PC-9 (cell line): ENCODE measurements at regions not wholly inside any gene's neighbourhood (a gene's known extent, or its start where the extent isn't known, plus 50 kb on each side); places are given as distances from the start of the nearest gene placed in this dataset.
"Not testable (repeated sequence)": the region's sequence is repeated elsewhere in the genome, so short reads cannot be mapped to it uniquely, and the experiment has no call there.

Experiments
- BruUV-seq: library from RNA; stranded (reverse); fragments of 400-500 nt; replicated peaks from 2 replicates; lab custom pipeline; 2021; lab: Mats Ljungman, UMichigan
- CTCF ChIA-PET: fragments of 300-600 bp; sonication (Branson Sonifier 250); formaldehyde crosslinking; loops from one replicate; lab custom pipeline; 2022; ENCODE audit warnings: antibody characterized with exemption; lab: Charles Lee
- POLR2A ChIA-PET: fragments of 300-600 bp; sonication (Branson Sonifier 250); formaldehyde crosslinking; loops from one replicate; lab custom pipeline; 2022; ENCODE audit warnings: antibody characterized with exemption; ENCODE audit not compliant: unreplicated experiment; lab: Charles Lee
- DNase-seq, 2 experiments: peaks; one replicate each; pipeline versions ENCODE4 v3.0.0 to v3.0.0-alpha.2; 2015 to 2022; ENCODE audit warnings: mixed read lengths in 1 of 2
- H2AFZ ChIP-seq: fragments of 200-600 bp; sonication (generic); 2 replicates; pipeline ENCODE4 v1.8.1; 2017; ENCODE audit warnings: antibody characterized with exemption
- H3F3A ChIP-seq: fragments of 200-600 bp; sonication (generic); 2 replicates; pipeline ENCODE4 v1.8.1; 2017; ENCODE audit warnings: antibody characterized with exemption, mild to moderate bottlenecking, low read depth; ENCODE audit not compliant: insufficient read depth
- H3K27ac ChIP-seq: fragments of 200-600 bp; sonication (generic); 2 replicates; pipeline ENCODE4 v1.6.1; 2016; ENCODE audit warnings: mixed run types
- H3K27me3 ChIP-seq: fragments of 200-600 bp; sonication (generic); 2 replicates; pipeline ENCODE4 v1.6.1; 2016; ENCODE audit warnings: low read depth, mixed run types; ENCODE audit not compliant: insufficient read depth
- H3K36me3 ChIP-seq: fragments of 200-600 bp; sonication (generic); 2 replicates; pipeline ENCODE4 v1.6.1; 2016; ENCODE audit warnings: low read depth, mixed run types
- H3K4me1 ChIP-seq: fragments of 200-600 bp; sonication (generic); replicated peaks from 2 replicates; pipeline ENCODE4 v1.6.1; 2016; ENCODE audit warnings: mixed run types; ENCODE audit not compliant: insufficient read depth
- H3K4me2 ChIP-seq: fragments of 200-600 bp; sonication (generic); 2 replicates; pipeline ENCODE4 v1.6.1; 2017; ENCODE audit warnings: mixed run types
- H3K4me3 ChIP-seq: fragments of 200-600 bp; sonication (generic); 2 replicates; pipeline ENCODE4 v1.6.1; 2016; ENCODE audit warnings: mixed run types
- H3K79me2 ChIP-seq: fragments of 200-600 bp; sonication (generic); 2 replicates; pipeline ENCODE4 v1.6.1; 2017; ENCODE audit warnings: low read depth, mixed run types
- H3K9me2 ChIP-seq: fragments of 200-600 bp; sonication (generic); 2 replicates; pipeline ENCODE4 v1.8.1; 2017; ENCODE audit warnings: mild to moderate bottlenecking; ENCODE audit not compliant: insufficient read depth
- H3K9me3 ChIP-seq: fragments of 200-600 bp; sonication (generic); 2 replicates; pipeline ENCODE4 v1.8.1; 2016; ENCODE audit warnings: low read depth; ENCODE audit not compliant: insufficient read depth
- H4K20me1 ChIP-seq: fragments of 200-600 bp; sonication (generic); 2 replicates; pipeline ENCODE4 v1.8.1; 2017; ENCODE audit not compliant: insufficient read depth
- CTCF ChIP-seq: fragments of 200-600 bp; sonication (generic); conservative IDR thresholded peaks from 2 replicates; pipeline ENCODE4 v1.6.1; 2017; ENCODE audit warnings: mixed run types, antibody characterized with exemption, mild to moderate bottlenecking, moderate library complexity
- EZH2 ChIP-seq: fragments of 200-600 bp; sonication (generic); IDR thresholded peaks from 2 replicates; pipeline ENCODE4 v1.8.0; 2017; ENCODE audit warnings: antibody characterized with exemption, low read depth
- intact Hi-C: fragments of 100-400 bp; cut with micrococcal nuclease; formaldehyde crosslinking; loops from one replicate; pipeline ENCODE4 v1.10.0; 2022; ENCODE audit not compliant: unreplicated experiment

GRCh38 chr12:105897311-105897725, 241.4 kb downstream of the NUAK1 start:
- Histone ChIP-seq H3K27me3 (no peaks in the 10 kb centered on the region), H3F3A (no peaks in the 10 kb centered on the region), H2AFZ (no peak overlapping the region), H3K9me3 (no peaks in the 10 kb centered on the region), H3K36me3 (no peaks in the 10 kb centered on the region), H4K20me1 (no peaks in the 10 kb centered on the region), H3K79me2 (no peaks in the 10 kb centered on the region), H3K9me2 (no peaks in the 10 kb centered on the region), H3K27ac (no peak overlapping the region), H3K4me3 (no peak overlapping the region), H3K4me2 (no peak overlapping the region), H3K4me1 (peaks cover 6% of the 10 kb centered on the region)
- no TSS peak for BruUV-seq
- CTCF ChIA-PET: no interaction called here
- POLR2A ChIA-PET: no interaction called here
- no peak for TF ChIP-seq CTCF
- intact Hi-C loops: no loop called here
- DNase-seq: no peak

- H3K27ac ChIP-seq, H2AFZ ChIP-seq, intact Hi-C loops, H3K9me2 ChIP-seq, H3K4me3 ChIP-seq, H3K79me2 ChIP-seq, H4K20me1 ChIP-seq, H3K4me1 ChIP-seq, BruUV-seq, H3K36me3 ChIP-seq, H3K9me3 ChIP-seq, H3F3A ChIP-seq, POLR2A ChIA-PET, H3K27me3 ChIP-seq, CTCF ChIA-PET: not testable (repeated sequence)
- 0 out of 2 replicates have a peak overlapping the region, but pooled peaks have one; percentile 2 for H3K4me2 ChIP-seq
- peak in 1 of 2 experiments; percentile 41 for DNase-seq
Measured at GRCh38 chr12:105898271-105898670, 240.5 kb downstream of the NUAK1 start.

GRCh38 chr12:105899589-105899988, 239.2 kb downstream of the NUAK1 start:
- H3F3A ChIP-seq: no peaks in the 10 kb centered on the region
- no peaks in the 10 kb centered on the region for H3K27me3 ChIP-seq
- no peaks in the 10 kb centered on the region for H4K20me1 ChIP-seq
- no peak overlapping the region for H3K4me2 ChIP-seq
- H2AFZ ChIP-seq: no peak overlapping the region
- no peaks in the 10 kb centered on the region for H3K9me2 ChIP-seq
- DNase-seq: no peak
- H3K9me3 ChIP-seq: no peaks in the 10 kb centered on the region
- ChIA-PET POLR2A (no interaction called here), CTCF (no interaction called here)
- BruUV-seq: no TSS peak
- peaks cover 6% of the 10 kb centered on the region for H3K4me1 ChIP-seq
- H3K4me3 ChIP-seq: no peak overlapping the region
- H3K36me3 ChIP-seq: no peaks in the 10 kb centered on the region
- H3K79me2 ChIP-seq: no peaks in the 10 kb centered on the region
- no peak overlapping the region for H3K27ac ChIP-seq
- intact Hi-C loops: no loop called here
- TF ChIP-seq EZH2 (no peak), CTCF (no peak)

- TF ChIP-seq EZH2 (no peak), CTCF (no peak)
- no TSS peak for BruUV-seq
- peak in 1 of 2 experiments; percentile 39 for DNase-seq
- Histone ChIP-seq H4K20me1 (no peaks in the 10 kb centered on the region), H3K4me3 (no peak overlapping the region), H3K9me2 (no peaks in the 10 kb centered on the region), H3K79me2 (no peaks in the 10 kb centered on the region), H3F3A (no peaks in the 10 kb centered on the region), H3K27ac (no peak overlapping the region), H3K36me3 (no peaks in the 10 kb centered on the region), H3K27me3 (no peaks in the 10 kb centered on the region), H3K4me1 (no peaks in the 10 kb centered on the region), H2AFZ (no peak overlapping the region), H3K4me2 (no peak overlapping the region), H3K9me3 (peaks cover 4% of the 10 kb centered on the region; the same call in 1 of the 2 replicates)
- intact Hi-C loops: no loop called here
- POLR2A ChIA-PET: no interaction called here
- CTCF ChIA-PET: no interaction called here
Measured at GRCh38 chr12:105906561-105906960, 232.2 kb downstream of the NUAK1 start.
